HG02938 (cell line): ENCODE measurements at regions not wholly inside any gene's neighbourhood (a gene's known extent, or its start where the extent isn't known, plus 50 kb on each side); places are given as distances from the start of the nearest gene placed in this dataset.
"Not testable (repeated sequence)": the region's sequence is repeated elsewhere in the genome, so short reads cannot be mapped to it uniquely, and the experiment has no call there.

ENCODE experiments used
- ATAC-seq: cut with Tn5 transposase; IDR thresholded peaks from one replicate; pipeline ENCODE4 v1.9.1; 2021; ENCODE audit warnings: mild to moderate bottlenecking, moderate library complexity; ENCODE audit not compliant: unreplicated experiment

DNA sequence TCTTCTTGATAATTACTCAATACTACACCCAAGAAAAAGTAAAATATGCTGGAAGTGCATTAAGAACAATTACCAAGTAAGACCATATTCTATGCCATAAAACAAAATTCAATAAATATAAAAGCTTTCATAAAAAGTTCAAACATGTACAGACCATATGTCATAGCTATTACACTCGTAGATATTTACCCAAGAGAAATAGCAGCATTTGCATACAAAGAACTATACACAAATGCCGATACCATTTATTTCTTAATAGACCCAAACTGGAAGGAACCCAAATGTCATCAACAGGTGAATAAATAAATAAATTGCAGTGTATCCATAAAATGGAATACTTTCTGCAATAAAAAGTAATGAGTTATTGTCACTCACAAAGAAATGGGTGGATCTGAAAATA, 78.3 kb upstream of the SLC16A7 start:
- no peak for ATAC-seq

GRCh38 chr12:59500915-59501314, 94.9 kb upstream of the SLC16A7 start:
- no peak for ATAC-seq

- no peak for ATAC-seq
Measured at GRCh38 chr12:59500335-59500734, 95.5 kb upstream of the SLC16A7 start.

DNA sequence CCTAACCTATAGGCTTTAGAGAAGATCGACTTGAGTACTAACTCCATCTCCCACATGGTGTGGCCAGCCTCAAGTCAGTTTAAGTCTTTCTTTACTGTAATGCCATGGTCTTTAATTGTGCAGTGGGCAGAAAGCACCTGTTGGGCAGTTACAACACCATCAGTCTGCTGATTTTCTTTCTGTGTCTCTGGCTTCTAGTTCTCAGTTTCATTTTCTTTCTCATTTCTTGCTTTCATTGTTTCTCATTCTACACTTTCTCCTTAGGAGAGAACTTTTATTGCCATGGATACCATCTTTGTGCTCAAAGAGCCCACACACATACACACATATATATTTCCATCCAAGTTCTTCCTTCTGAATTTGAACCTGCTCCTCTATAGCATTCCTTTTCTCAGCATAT, 96.1 kb upstream of the SLC16A7 start:
- peak; percentile 95 for ATAC-seq

DNA sequence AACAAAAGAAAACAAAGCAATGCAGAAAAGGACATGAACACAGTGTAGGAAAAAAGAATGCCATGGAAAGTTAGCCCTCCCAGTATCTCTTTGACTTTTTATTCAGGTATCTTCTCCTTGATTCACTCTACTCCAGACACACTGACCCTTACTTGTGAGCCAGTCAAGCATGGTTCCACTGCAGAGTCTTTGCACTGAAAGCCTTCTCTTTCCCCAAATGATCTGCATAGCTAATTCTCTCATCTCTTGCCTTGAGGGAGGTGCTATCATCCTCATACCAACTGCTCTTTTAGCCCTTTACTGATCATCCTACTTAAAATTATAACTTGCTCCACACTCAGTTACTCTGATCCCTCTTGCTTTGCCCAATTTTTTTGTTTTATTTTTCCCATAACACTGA, 101.2 kb upstream of the SLC16A7 start:
- ATAC-seq: peak; percentile 67

DNA sequence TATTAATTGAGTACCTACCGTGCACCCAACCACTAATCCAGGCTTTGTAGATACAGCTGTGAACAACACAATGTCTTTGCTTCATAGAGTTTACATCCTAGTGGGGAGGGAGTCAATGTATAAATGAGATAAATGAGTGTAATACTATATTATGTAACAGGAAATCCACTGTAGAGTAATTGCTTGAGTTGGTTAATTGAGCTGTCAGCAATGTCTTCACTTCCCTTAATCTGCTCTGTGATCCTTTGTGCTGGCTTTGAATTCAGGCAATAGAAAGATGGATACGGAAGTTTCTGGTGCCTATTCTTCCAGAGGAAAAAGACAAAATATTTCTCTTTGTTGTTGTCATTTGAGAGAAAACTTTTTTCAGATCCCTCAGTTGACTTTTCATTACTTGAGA, 104.0 kb upstream of the SLC16A7 start:
- ATAC-seq: no peak

DNA sequence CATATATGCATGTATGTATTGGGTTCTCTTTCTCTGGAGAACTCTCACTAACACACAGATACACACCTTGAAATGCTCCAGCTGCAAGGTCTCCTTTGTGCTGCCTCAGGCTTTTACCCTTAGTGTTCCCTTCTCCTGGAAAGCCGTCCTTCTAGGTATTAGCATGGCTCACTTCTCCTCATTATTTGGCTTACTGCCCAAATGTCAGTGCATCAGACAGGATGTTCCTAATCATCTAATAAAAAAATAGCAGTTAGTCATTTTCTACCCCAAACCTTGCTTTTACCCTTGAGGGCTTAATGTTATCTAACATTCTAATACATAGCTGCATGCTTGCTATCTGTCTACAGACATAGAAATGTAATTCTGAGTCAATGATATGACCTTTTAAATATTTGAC, 109.0 kb upstream of the SLC16A7 start:
- no peak for ATAC-seq

- ATAC-seq: peak; percentile 95
Measured at GRCh38 chr12:59484575-59484974, 111.3 kb upstream of the SLC16A7 start.

DNA sequence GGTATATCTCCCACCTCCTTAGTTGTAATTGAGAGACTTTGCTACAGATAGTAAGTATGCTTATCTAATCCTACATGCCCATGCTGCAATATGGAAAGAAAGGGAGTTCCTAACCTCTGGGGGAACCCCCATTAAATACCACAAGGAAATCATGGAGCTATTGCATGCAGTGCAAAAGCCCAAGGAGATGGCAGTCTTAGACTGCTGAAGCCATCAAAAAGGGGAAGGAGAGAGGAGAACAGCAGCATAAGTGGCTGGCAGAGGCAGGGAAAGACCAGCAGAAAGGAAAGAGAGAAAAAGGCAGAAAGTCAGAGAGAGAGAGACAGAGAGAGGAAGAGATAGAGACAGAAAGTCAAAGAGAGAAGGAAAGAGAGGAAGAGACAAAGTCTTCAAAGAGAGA, 121.6 kb upstream of the SLC16A7 start:
- ATAC-seq: not testable (repeated sequence)

- ATAC-seq: peak; percentile 77
Measured at GRCh38 chr12:59472273-59472672, 123.6 kb upstream of the SLC16A7 start.

GRCh38 chr12:59459966-59460660, 135.7 kb upstream of the SLC16A7 start:
- ATAC-seq: no peak

GRCh38 chr12:59453475-59453874, 142.4 kb upstream of the SLC16A7 start:
- no peak for ATAC-seq

DNA sequence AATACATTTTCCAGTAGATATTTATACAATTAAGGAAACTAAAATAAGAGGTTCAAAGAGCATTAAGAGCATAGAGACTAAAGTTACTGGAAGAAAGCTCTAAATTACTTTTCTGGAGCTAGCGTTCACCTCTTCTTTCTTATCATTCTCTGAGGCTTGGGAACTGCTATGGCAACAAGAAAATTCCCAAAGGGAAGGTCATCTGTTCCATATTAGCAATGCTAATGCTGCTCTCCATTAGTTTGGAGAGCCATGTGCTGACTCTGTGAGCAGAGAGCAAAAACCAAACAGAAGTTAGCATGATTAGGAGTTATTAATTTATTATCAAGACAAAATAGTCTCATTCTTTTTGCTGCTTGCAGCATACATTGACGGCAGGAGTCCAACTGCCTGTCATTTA, 143.1 kb upstream of the SLC16A7 start:
- ATAC-seq: no peak

DNA sequence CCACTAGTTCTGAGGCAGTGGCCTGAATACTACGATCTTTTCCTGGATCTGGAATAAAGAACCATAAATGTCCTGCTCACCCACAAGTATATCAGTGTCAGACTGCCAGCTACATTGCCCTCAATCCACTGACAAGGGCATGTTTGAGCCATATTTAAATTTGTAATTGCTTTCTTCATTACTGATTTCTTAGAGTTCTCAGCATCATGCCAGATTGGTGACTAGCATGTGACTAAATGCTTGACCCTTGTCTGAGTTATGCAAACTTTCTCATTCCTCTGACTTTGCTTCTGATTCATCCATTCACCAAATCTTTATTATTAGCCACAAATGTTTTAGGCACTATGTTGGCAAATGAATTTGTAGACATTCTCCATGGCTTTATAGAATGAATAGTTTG, 143.6 kb upstream of the SLC16A7 start:
- no peak for ATAC-seq

- ATAC-seq: no peak
Measured at GRCh38 chr12:59446116-59446515, 149.7 kb upstream of the SLC16A7 start.

GRCh38 chr12:59444932-59445331, 150.9 kb upstream of the SLC16A7 start:
- no peak for ATAC-seq

DNA sequence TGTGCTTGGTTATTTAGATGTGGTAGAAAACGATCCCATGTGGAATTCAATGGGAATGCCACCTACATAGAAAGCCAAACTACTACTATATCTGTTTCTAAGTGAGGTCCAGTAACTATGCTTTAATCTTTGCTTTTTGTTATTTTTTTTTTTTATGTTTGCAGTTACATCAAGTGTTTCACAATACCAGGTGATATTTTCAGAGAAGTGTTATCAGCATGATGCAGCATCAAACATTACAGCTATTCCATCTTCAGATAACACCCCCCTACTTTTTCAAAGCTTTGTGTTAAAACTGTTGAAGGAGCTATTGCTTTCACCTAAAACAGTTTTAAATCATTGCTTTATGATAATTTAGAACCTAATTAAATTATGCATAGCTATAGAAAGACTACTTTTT, 163.8 kb upstream of the SLC16A7 start:
- ATAC-seq: no peak

DNA sequence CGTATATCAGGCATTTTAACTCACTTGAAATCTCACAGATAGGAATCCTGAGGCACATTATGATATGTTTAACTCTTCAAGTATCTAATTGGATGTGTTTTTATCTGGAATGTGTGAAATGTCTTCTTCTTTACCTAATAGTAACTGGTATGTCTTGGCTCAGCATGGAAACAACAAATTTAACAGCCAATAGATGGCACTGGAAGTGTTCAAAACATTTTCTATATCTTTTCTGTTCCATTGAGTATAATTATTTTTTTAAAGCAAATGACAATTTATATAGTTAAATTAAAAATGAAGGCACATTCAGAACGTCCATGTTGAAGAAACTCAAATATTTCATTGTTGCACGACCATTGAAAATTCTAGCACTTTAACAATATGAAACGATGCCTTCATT, 164.6 kb upstream of the SLC16A7 start:
- ATAC-seq: no peak

DNA sequence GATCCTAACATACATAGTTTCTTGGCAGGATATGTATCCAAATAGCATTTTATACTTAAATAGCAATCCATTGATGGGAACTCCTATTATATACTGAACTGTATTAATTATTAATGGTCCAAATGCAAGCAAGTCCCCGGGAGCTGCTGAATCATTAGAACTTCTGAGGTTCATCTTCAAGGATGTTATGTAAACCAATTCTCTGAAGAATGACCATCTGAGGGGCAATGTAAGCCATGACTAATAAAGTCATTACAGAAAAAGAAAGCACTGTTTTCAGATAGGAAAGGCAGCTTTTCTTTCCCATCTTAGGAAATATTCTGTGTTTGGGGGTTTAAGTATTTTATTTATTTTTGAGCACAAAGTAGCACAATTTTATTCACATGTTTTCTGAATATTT, 166.1 kb upstream of the SLC16A7 start:
- no peak for ATAC-seq

- ATAC-seq: no peak
Measured at GRCh38 chr12:59425798-59426197, 170.0 kb upstream of the SLC16A7 start.

DNA sequence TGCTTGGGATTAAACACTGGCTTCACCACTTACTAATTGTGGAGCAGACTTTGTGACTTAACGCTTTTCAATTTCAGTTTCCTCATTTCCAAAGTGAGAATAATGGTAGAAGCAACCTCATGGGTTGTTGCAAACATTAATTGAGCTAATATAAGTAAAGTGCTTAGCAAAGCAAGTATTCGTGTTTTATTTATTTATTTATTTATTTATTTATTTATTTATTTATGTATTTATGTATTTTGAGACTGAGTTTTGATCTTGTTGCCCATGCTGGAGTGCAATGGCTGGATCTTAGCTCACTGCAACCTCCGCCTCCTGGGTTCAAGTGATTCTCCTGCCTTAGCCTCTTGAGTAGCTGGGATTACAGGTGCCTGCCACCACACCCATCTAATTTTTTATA, 171.2 kb upstream of the SLC16A7 start:
- ATAC-seq: not testable (repeated sequence)

- ATAC-seq: no peak
Measured at GRCh38 chr12:59414051-59414450, 181.8 kb upstream of the SLC16A7 start.

- ATAC-seq: no peak
Measured at GRCh38 chr12:59408431-59408830, 187.4 kb upstream of the SLC16A7 start.
